Hepatocyte (in vitro differentiated cells): ENCODE measurements at regions not wholly inside any gene's neighbourhood (a gene's known extent, or its start where the extent isn't known, plus 50 kb on each side); places are given as distances from the start of the nearest gene placed in this dataset.

Experiments used
- EZH2 ChIP-seq: fragments of 200-600 bp; sonication (generic); IDR thresholded peaks from 2 replicates; pipeline ENCODE4 v1.6.1; 2016; ENCODE audit warnings: antibody characterized with exemption, mild to moderate bottlenecking, borderline replicate concordance
- EZH2phosphoT487 ChIP-seq: fragments of 200-600 bp; sonication (generic); IDR thresholded peaks from one replicate; pipeline ENCODE4 v1.6.1; 2018; ENCODE audit warnings: antibody characterized with exemption, mild to moderate bottlenecking, low read depth, moderate library complexity; ENCODE audit not compliant: unreplicated experiment, severe bottlenecking
- TF ChIP-seq, protein P1 (sequence below): fragments of 200-600 bp; sonication (generic); IDR thresholded peaks from 2 replicates; pipeline ENCODE4 v1.5.1; 2016; ENCODE audit warnings: antibody characterized with exemption, mild to moderate bottlenecking; ENCODE audit not compliant: poor library complexity

DNA sequence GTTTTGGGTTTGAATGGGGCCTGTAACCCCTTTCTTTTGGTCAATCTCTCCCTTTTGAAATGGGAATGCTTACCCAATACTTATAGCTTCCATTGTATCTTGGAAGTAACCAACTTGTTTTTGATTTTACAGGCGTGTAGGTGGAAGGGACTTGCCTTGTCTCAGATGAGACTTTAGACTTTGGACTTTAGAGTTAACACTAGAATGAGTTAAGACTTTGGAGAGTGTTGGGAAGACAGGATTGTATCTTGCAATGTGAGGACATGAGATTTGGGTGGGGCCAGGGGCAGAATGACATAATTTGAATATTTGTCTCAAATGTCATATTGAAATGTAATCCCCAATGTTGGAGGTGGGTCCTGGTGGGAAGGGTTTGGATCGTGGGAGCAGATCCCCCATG, 1466.9 kb downstream of the LRRC4C start:
- TF ChIP-seq, protein P1, sequence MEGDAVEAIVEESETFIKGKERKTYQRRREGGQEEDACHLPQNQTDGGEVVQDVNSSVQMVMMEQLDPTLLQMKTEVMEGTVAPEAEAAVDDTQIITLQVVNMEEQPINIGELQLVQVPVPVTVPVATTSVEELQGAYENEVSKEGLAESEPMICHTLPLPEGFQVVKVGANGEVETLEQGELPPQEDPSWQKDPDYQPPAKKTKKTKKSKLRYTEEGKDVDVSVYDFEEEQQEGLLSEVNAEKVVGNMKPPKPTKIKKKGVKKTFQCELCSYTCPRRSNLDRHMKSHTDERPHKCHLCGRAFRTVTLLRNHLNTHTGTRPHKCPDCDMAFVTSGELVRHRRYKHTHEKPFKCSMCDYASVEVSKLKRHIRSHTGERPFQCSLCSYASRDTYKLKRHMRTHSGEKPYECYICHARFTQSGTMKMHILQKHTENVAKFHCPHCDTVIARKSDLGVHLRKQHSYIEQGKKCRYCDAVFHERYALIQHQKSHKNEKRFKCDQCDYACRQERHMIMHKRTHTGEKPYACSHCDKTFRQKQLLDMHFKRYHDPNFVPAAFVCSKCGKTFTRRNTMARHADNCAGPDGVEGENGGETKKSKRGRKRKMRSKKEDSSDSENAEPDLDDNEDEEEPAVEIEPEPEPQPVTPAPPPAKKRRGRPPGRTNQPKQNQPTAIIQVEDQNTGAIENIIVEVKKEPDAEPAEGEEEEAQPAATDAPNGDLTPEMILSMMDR = no peak
- no peak for TF ChIP-seq EZH2phosphoT487
- TF ChIP-seq EZH2 = no peak
